ENCODE measurements at regions not wholly inside any gene's neighbourhood (a gene's known extent, or its start where the extent isn't known, plus 50 kb on each side); places are given as distances from the start of the nearest gene placed in this dataset.

DNA sequence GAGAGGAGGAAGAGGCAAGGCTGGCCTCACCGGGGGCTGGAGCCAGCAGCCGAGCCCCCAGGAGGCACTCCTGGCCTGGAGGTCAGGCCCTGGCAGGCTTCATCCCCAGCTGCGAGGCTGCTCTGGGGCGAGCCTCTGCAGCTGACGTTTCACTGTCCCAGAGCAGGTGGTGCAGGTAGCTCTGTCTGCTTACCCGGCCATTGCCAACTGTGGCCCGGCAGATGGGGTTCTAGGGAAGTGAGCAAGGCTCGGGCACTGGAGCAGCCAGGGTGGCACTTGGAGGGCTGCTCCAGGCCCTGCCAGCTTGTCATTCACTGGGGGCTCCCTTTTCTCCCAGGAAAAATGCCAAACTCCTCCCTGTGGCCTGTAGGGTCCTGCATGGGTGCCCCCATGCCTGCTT, 118.7 kb upstream of the ANO1 start (continued):
- TF ChIP-seq, protein P1, sequence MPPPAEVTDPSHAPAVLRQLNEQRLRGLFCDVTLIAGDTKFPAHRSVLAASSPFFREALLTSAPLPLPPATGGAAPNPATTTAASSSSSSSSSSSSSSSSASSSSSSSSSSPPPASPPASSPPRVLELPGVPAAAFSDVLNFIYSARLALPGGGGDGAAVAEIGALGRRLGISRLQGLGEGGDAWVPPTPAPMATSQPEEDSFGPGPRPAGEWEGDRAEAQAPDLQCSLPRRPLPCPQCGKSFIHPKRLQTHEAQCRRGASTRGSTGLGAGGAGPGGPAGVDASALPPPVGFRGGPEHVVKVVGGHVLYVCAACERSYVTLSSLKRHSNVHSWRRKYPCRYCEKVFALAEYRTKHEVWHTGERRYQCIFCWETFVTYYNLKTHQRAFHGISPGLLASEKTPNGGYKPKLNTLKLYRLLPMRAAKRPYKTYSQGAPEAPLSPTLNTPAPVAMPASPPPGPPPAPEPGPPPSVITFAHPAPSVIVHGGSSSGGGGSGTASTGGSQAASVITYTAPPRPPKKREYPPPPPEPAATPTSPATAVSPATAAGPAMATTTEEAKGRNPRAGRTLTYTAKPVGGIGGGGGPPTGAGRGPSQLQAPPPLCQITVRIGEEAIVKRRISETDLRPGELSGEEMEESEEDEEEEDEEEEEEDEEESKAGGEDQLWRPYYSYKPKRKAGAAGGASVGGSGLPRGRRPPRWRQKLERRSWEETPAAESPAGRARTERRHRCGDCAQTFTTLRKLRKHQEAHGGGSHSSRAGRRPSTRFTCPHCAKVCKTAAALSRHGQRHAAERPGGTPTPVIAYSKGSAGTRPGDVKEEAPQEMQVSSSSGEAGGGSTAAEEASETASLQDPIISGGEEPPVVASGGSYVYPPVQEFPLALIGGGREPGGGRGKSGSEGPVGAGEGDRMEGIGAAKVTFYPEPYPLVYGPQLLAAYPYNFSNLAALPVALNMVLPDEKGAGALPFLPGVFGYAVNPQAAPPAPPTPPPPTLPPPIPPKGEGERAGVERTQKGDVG (CRISPR knock-in tag; IDR thresholded peaks at IDR 0.05): no peak
- TF ChIP-seq RBBP5 (conservative IDR thresholded peaks at IDR 0.05) (no peak), RAD21 (IDR thresholded peaks at IDR 0.05; ENCODE audit: insufficient read depth, low read depth, low read length) (no peak), POLR2A (IDR thresholded peaks at IDR 0.05; ENCODE audit: low read depth, low read length) (no peak), FOXK2 (IDR thresholded peaks at IDR 0.05) (no peak), TCF12 (IDR thresholded peaks at IDR 0.05; ENCODE audit: low read depth, low read length) (no peak)
- TF ChIP-seq, protein P2, sequence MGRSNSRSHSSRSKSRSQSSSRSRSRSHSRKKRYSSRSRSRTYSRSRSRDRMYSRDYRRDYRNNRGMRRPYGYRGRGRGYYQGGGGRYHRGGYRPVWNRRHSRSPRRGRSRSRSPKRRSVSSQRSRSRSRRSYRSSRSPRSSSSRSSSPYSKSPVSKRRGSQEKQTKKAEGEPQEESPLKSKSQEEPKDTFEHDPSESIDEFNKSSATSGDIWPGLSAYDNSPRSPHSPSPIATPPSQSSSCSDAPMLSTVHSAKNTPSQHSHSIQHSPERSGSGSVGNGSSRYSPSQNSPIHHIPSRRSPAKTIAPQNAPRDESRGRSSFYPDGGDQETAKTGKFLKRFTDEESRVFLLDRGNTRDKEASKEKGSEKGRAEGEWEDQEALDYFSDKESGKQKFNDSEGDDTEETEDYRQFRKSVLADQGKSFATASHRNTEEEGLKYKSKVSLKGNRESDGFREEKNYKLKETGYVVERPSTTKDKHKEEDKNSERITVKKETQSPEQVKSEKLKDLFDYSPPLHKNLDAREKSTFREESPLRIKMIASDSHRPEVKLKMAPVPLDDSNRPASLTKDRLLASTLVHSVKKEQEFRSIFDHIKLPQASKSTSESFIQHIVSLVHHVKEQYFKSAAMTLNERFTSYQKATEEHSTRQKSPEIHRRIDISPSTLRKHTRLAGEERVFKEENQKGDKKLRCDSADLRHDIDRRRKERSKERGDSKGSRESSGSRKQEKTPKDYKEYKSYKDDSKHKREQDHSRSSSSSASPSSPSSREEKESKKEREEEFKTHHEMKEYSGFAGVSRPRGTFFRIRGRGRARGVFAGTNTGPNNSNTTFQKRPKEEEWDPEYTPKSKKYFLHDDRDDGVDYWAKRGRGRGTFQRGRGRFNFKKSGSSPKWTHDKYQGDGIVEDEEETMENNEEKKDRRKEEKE (IDR thresholded peaks at IDR 0.05): no peak

DNA sequence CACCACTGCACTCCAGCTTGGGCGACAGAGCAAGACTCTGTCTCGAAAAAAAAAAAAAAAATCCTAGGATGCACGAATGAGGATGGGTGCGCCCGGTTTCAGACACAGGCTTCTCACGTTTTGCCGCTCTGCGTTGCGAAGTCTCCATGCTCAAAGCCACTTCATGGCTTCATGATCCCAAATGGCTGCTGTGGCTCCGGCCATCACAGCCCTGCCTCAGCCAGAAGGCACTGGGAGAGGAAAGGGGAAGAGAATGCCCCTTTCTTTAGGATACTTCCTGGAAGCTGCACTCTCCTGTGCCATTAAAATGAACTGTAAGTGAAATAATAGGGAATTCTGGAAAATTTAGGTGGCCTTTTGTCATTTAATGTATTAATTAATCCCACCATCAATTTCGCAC, 116.4 kb upstream of the ANO1 start:
- Histone ChIP-seq H3K27ac (ENCODE audit: control insufficient read depth, insufficient read depth) (no peak overlapping the region), H3K4me3 (no peak overlapping the region), H3K4me2 (ENCODE audit: control insufficient read depth, insufficient read depth) (no peak overlapping the region), H3K9ac (ENCODE audit: control insufficient read depth, insufficient read depth, low read length) (no peak overlapping the region), H4K20me1 (ENCODE audit: control insufficient read depth, insufficient read depth) (no peaks in the 10 kb centered on the region), H3K9me3 (replicated peaks; ENCODE audit: control insufficient read depth, insufficient read depth, low read length) (no peaks in the 10 kb centered on the region), H3K27me3 (replicated peaks in 1 of 2; ENCODE audit: control insufficient read depth in 2 of 2, insufficient read depth in 2 of 2, low read length in 1 of 2) (no peaks in the 10 kb centered on the region; a peak in 1 of 4 replicates), H2AFZ (ENCODE audit: control insufficient read depth, low read depth, low read length) (no peak overlapping the region), H3K79me2 (ENCODE audit: control insufficient read depth, insufficient read depth, low read length) (no peaks in the 10 kb centered on the region), H3K36me3 (ENCODE audit: control insufficient read depth in 2 of 2, insufficient read depth in 2 of 2, low read length in 1 of 2) (no peaks in the 10 kb centered on the region), H3K4me1 (ENCODE audit: control insufficient read depth, insufficient read depth, low read length) (no peaks in the 10 kb centered on the region)
- BruUV-seq (replicated peaks): no TSS peak
- POLR2A ChIA-PET: no interaction called here
- no peak for ATAC-seq
- no peak for DNase-seq (ENCODE audit: low read depth, low spot score)
- CTCF ChIA-PET: no interaction called here
- WGBS (ENCODE audit: insufficient coverage, insufficient replicate concordance, low lambda C conversion rate, missing lambda C conversion rate): 59% methylated on average over 11 of the region's 11 CpGs
- SMC1A ChIA-PET (ENCODE audit: uncharacterized antibody, unreplicated experiment): no interaction called here
- in situ Hi-C loops (cut with MboI) (no loop called here), intact Hi-C loops (cut with micrococcal nuclease; ENCODE audit: unreplicated experiment) (no loop called here)
- RAD21 ChIA-PET (ENCODE audit: unreplicated experiment): no interaction called here
- FAIRE-seq: no peak
- TF ChIP-seq HDGF (IDR thresholded peaks at IDR 0.05): no peak
- no peak for TF ChIP-seq SMAD1 (IDR thresholded peaks at IDR 0.05; ENCODE audit: low read depth, partially characterized antibody)
- TF ChIP-seq RAD51 (IDR thresholded peaks at IDR 0.05): no peak
- TF ChIP-seq RCOR1 (conservative IDR thresholded peaks at IDR 0.05; ENCODE audit: low read depth, low read length): no peak
- TF ChIP-seq TCF3 (IDR thresholded peaks at IDR 0.05; ENCODE audit: borderline replicate concordance, insufficient read depth, low read depth, low read length): no peak
- no peak for TF ChIP-seq PAX5 (IDR thresholded peaks at IDR 0.05; ENCODE audit: borderline replicate concordance, low read depth, low read length)
- TF ChIP-seq LARP7 (IDR thresholded peaks at IDR 0.05): no peak
- TF ChIP-seq CBX3 (IDR thresholded peaks at IDR 0.05; ENCODE audit: borderline replicate concordance, low read depth): no peak
- TF ChIP-seq, protein P3, sequence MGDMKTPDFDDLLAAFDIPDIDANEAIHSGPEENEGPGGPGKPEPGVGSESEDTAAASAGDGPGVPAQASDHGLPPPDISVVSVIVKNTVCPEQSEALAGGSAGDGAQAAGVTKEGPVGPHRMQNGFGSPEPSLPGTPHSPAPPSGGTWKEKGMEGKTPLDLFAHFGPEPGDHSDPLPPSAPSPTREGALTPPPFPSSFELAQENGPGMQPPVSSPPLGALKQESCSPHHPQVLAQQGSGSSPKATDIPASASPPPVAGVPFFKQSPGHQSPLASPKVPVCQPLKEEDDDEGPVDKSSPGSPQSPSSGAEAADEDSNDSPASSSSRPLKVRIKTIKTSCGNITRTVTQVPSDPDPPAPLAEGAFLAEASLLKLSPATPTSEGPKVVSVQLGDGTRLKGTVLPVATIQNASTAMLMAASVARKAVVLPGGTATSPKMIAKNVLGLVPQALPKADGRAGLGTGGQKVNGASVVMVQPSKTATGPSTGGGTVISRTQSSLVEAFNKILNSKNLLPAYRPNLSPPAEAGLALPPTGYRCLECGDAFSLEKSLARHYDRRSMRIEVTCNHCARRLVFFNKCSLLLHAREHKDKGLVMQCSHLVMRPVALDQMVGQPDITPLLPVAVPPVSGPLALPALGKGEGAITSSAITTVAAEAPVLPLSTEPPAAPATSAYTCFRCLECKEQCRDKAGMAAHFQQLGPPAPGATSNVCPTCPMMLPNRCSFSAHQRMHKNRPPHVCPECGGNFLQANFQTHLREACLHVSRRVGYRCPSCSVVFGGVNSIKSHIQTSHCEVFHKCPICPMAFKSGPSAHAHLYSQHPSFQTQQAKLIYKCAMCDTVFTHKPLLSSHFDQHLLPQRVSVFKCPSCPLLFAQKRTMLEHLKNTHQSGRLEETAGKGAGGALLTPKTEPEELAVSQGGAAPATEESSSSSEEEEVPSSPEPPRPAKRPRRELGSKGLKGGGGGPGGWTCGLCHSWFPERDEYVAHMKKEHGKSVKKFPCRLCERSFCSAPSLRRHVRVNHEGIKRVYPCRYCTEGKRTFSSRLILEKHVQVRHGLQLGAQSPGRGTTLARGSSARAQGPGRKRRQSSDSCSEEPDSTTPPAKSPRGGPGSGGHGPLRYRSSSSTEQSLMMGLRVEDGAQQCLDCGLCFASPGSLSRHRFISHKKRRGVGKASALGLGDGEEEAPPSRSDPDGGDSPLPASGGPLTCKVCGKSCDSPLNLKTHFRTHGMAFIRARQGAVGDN (IDR thresholded peaks at IDR 0.05): no peak
- TF ChIP-seq ZNF217 (IDR thresholded peaks at IDR 0.05): no peak

Data from GM12878 (cell line).